GM12878 (cell line): ENCODE measurements at regions not wholly inside any gene's neighbourhood (a gene's known extent, or its start where the extent isn't known, plus 50 kb on each side); places are given as distances from the start of the nearest gene placed in this dataset.
"Not testable (repeated sequence)": the region's sequence is repeated elsewhere in the genome, so short reads cannot be mapped to it uniquely, and the experiment has no call there.

Source experiments
- ATAC-seq: fragments of 200-7000 bp; cut with Tn5 transposase; 3 replicates; pipeline ENCODE4 v1.9.1; 2020; ENCODE audit warnings: mild to moderate bottlenecking, moderate library complexity
- BruUV-seq: library from RNA; stranded (reverse); fragments of 400-500 nt; replicated peaks from 2 replicates; lab custom pipeline; 2021; lab: Mats Ljungman, UMichigan
- CTCF ChIA-PET: fragments of 300-600 bp; sonication (Branson Sonifier 250); formaldehyde crosslinking; extraction: SDS; loops from one replicate; lab custom pipeline; 2021; ENCODE audit warnings: inconsistent platforms; lab: Yijun Ruan, JAX
- POLR2A ChIA-PET: fragments of 350-600 bp; formaldehyde crosslinking; extraction: SDS; loops from one replicate; lab custom pipeline; 2021; ENCODE audit warnings: inconsistent platforms; lab: Charles Lee
- RAD21 ChIA-PET: fragments of 300-600 bp; sonication (Branson Sonifier 250); formaldehyde crosslinking; loops from one replicate; lab custom pipeline; 2023; ENCODE audit warnings: antibody characterized with exemption; ENCODE audit not compliant: unreplicated experiment; lab: Charles Lee
- SMC1A ChIA-PET: fragments of 300-600 bp; sonication (Branson Sonifier 250); formaldehyde crosslinking; loops from one replicate; lab custom pipeline; 2023; ENCODE audit not compliant: unreplicated experiment, uncharacterized antibody; lab: Charles Lee
- DNase-seq: peaks from one replicate; pipeline ENCODE4 v3.0.0-alpha.2; 2011; ENCODE audit warnings: low read depth, low spot score
- FAIRE-seq: peaks from 3 replicates; lab custom pipeline; 2011; peaks lifted over from hg19 to GRCh38; lab: Jason Lieb, UNC
- H2AFZ ChIP-seq: 2 replicates; pipeline ENCODE4 v1.6.0; 2011; ENCODE audit warnings: low read depth, low read length, control low read depth; ENCODE audit not compliant: control insufficient read depth
- H3K27ac ChIP-seq: 2 replicates; pipeline ENCODE4 v1.5.1; 2011; ENCODE audit warnings: control low read depth; ENCODE audit not compliant: control insufficient read depth, insufficient read depth
- H3K27me3 ChIP-seq, 2 experiments: replicated peaks in 1 of 2; 2 replicates each; pipeline versions ENCODE4 v1.6.0 to v1.6.1; 2011; ENCODE audit warnings: low read length in 1 of 2; ENCODE audit not compliant: control insufficient read depth in 2 of 2, insufficient read depth in 2 of 2
- H3K36me3 ChIP-seq, 2 experiments: 2 replicates each; pipeline ENCODE4 v1.5.1; 2011; ENCODE audit warnings: low read length in 1 of 2; ENCODE audit not compliant: control insufficient read depth in 2 of 2, insufficient read depth in 2 of 2
- H3K4me1 ChIP-seq: 2 replicates; pipeline ENCODE4 v1.6.1; 2011; ENCODE audit warnings: mild to moderate bottlenecking, low read length, moderate library complexity, mixed read lengths; ENCODE audit not compliant: control insufficient read depth, insufficient read depth
- H3K4me2 ChIP-seq: 2 replicates; pipeline ENCODE4 v1.6.0; 2011; ENCODE audit warnings: control low read depth; ENCODE audit not compliant: control insufficient read depth, insufficient read depth
- H3K4me3 ChIP-seq: fragments of 200-600 bp; sonication (generic); 2 replicates; pipeline ENCODE4 v1.5.1; 2016
- H3K79me2 ChIP-seq: 2 replicates; pipeline ENCODE4 v1.6.0; 2011; ENCODE audit warnings: low read length; ENCODE audit not compliant: control insufficient read depth, insufficient read depth
- H3K9ac ChIP-seq: 2 replicates; pipeline ENCODE4 v1.8.0; 2011; ENCODE audit warnings: low read length, control low read depth, mixed read lengths; ENCODE audit not compliant: control insufficient read depth, insufficient read depth
- H3K9me3 ChIP-seq: replicated peaks from 3 replicates; pipeline ENCODE4 v1.5.1; 2011; ENCODE audit warnings: mild to moderate bottlenecking, low read length; ENCODE audit not compliant: control insufficient read depth, insufficient read depth
- H4K20me1 ChIP-seq: 2 replicates; pipeline ENCODE4 v1.6.0; 2011; ENCODE audit not compliant: control insufficient read depth, insufficient read depth
- TCF3 ChIP-seq: IDR thresholded peaks from 2 replicates; pipeline ENCODE4 v1.6.1; 2012; ENCODE audit warnings: low read depth, mild to moderate bottlenecking, low read length, borderline replicate concordance; ENCODE audit not compliant: insufficient read depth
- WGBS: methylation state at CpG from one replicate; pipeline ENCODE4 v1.1.6; 2016; ENCODE audit warnings: low lambda C conversion rate; ENCODE audit not compliant: insufficient replicate concordance, insufficient coverage; ENCODE audit errors: missing lambda C conversion rate; 5-methylcytosine and 5-hydroxymethylcytosine counted together
- in situ Hi-C: fragments of 300-500 bp; cut with MboI; formaldehyde crosslinking; loops from 9 replicates; pipeline ENCODE4 v1.14.3; 2018; ENCODE audit warnings: mixed read lengths
- intact Hi-C: fragments of 100-400 bp; cut with micrococcal nuclease; formaldehyde crosslinking; loops from one replicate; pipeline ENCODE4 v1.14.2; 2022; ENCODE audit not compliant: unreplicated experiment

- POLR2A ChIA-PET, result no interaction called here
- BruUV-seq, result no TSS peak
- H3K27ac ChIP-seq, result no peak overlapping the region
- TF ChIP-seq TCF3, result no peak
- in situ Hi-C loops, result no loop called here
- WGBS, result 46% methylated on average over 3 of the region's 3 CpGs
- H3K4me1 ChIP-seq, result no peaks in the 10 kb centered on the region
- H3K4me2 ChIP-seq, result no peak overlapping the region
- CTCF ChIA-PET, result interaction anchor here (0.5 to 1.4 kb wide), 2 partner anchors 35 to 1069 kb away, joined by 3 read pairs; no protein-coding TSS in a partner anchor
- no peak overlapping the region for H2AFZ ChIP-seq
- intact Hi-C loops, result no loop called here
- SMC1A ChIA-PET, result no interaction called here
- H3K79me2 ChIP-seq, result no peaks in the 10 kb centered on the region
- no peak for DNase-seq
- H3K9ac ChIP-seq, result no peak overlapping the region
- H3K36me3 ChIP-seq, result no peaks in the 10 kb centered on the region
- RAD21 ChIA-PET, result interaction anchor here (0.6 kb wide), 1 partner anchor 12 kb away, joined by 3 read pairs; no protein-coding TSS in a partner anchor
- no peaks in the 10 kb centered on the region for H3K9me3 ChIP-seq
- H4K20me1 ChIP-seq, result no peaks in the 10 kb centered on the region
- no peak overlapping the region for H3K4me3 ChIP-seq
- ATAC-seq, result no peak
- H3K27me3 ChIP-seq, result no peaks in the 10 kb centered on the region
- FAIRE-seq, result no peak
Observed at GRCh38 chr5:127216898-127217675, 73.5 kb upstream of the MEGF10 start.

GRCh38 chr5:127221936-127222335 is 68.7 kb upstream of the MEGF10 start:
- H3K4me1 ChIP-seq, BruUV-seq, H4K20me1 ChIP-seq, POLR2A ChIA-PET, H3K4me3 ChIP-seq, H3K27ac ChIP-seq, RAD21 ChIA-PET, H3K9me3 ChIP-seq, FAIRE-seq, in situ Hi-C loops, intact Hi-C loops, ATAC-seq, H3K79me2 ChIP-seq, H3K9ac ChIP-seq, H2AFZ ChIP-seq, H3K4me2 ChIP-seq, H3K36me3 ChIP-seq, DNase-seq, H3K27me3 ChIP-seq: not testable (repeated sequence)
- ChIA-PET CTCF (interaction anchor here (0.9 kb wide), 1 partner anchor 13 kb away, joined by 3 read pairs; no protein-coding TSS in a partner anchor), SMC1A (interaction anchor here (1.3 kb wide), 1 partner anchor 10 kb away, joined by 4 read pairs; no protein-coding TSS in a partner anchor)
- WGBS, result 5% methylated on average over 1 of the region's 1 CpG
